Fibroblast of skin of abdomen (primary cell): ENCODE measurements at regions not wholly inside any gene's neighbourhood (a gene's known extent, or its start where the extent isn't known, plus 50 kb on each side); places are given as distances from the start of the nearest gene placed in this dataset.

Experiments
- DNase-seq: peaks from one replicate; pipeline ENCODE4 v3.0.0-alpha.2; 2013

- peak; percentile 17 for DNase-seq
Observed at GRCh38 chr5:4019009-4019769, 423.6 kb downstream of the IRX1 start.

GRCh38 chr5:4019841-4020240 lies 424.2 kb downstream of the IRX1 start:
- no peak for DNase-seq

DNA sequence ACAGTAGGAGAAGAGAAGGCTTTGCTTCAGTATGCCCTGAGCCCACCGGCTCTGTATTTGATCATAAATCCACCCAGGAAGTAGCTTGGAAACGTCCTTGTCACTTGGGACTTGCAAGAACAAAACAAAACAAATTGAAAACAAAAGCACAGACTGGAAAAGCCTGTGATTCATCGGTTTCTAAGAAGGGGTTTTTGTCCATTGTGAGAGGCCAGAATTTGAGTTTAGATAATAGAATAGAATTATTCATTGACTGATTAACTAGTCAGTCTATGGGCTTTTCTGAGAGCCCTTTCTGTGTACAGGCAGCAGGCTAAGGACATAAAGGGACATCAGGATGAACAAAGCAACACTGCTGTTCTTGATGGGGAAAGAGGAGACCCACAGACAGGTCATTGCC lies 424.8 kb downstream of the IRX1 start:
- DNase-seq: no peak

DNA sequence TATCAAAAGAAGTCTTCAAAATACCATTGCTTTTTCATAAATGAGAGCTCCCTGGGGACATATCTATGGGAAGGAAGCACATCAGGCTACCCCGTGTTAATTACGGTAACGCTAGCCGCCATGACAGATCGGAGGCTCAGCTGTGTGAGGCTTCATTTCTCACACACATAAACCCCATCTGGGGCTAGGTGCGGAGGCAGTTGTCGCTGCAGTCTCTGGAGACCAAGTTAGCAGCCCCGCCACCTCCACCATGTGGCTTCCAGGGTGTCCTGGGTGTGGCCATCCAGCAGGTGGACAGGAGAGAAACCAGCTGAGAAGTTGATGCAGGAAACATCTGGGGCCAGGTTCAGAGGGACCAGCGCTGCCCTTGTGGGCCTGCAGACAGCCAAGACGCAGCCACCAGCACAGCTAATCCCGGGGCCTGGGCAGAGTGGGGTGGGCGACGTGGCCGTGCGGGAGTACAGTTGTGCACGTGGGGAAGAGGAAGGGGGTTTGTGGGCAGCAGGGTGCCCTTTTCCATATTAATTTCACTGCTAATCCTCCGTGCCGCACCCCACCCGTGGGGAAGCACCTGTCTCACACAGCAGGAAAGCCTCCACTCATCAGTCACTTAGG lies 426.5 kb downstream of the IRX1 start:
- no peak for DNase-seq

GRCh38 chr5:4023091-4023752 lies 427.6 kb downstream of the IRX1 start:
- DNase-seq: no peak

DNA sequence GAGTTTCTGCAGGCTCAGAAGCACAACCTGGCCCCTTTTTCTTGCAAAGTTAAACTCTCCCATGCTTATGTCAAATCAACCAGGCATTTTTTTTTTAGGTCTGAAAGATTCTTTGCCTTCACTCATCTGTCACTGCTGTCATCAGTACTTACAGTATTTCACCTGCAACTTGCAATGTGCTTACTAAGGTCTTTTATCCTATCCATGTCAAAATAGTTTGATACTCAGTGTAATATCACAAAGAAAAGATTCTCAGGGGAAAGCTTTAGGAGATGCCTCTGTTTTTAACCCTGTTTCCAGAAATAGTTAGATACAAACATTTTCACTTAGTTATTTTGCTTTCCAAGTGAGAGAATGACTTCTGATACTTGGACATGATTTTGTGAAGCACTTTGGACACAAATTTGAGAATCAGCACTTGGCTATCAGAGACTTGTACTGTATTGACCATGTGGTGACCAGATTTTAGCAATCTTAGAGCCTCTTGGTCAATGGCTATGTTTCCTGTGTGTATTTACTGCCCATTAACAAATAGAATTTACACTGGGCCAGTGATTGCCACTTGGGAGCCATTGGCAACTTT lies 428.2 kb downstream of the IRX1 start:
- DNase-seq: no peak

- DNase-seq: peak; percentile 29
Observed at GRCh38 chr5:4027088-4027734, 431.6 kb downstream of the IRX1 start.

GRCh38 chr5:4028384-4028783 lies 432.8 kb downstream of the IRX1 start:
- DNase-seq: no peak

DNA sequence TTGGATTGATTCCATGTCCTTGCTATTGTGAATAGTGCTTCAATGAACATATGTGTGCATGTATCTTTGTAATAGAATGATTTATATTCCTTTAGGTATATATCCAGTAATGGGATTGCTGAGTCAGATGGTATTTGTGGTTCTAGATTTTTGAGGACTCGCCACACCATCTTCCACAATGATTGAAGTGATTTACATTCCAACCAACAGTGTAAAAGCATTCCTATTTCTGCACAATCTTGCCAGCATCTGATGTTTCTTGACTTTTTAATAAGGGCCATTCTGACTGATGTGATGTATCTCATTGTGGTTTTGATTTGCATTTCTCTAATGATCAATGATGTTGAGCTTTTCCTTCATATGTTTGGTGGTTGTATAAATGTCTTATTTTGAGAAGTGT lies 437.9 kb downstream of the IRX1 start:
- peak; percentile 38 for DNase-seq

GRCh38 chr5:4036861-4037260 lies 441.2 kb downstream of the IRX1 start:
- no peak for DNase-seq

GRCh38 chr5:4038994-4039393 lies 443.4 kb downstream of the IRX1 start:
- no peak for DNase-seq

- DNase-seq: no peak
Observed at GRCh38 chr5:4042311-4042710, 446.7 kb downstream of the IRX1 start.

- DNase-seq: no peak
Observed at GRCh38 chr5:4043135-4043534, 447.5 kb downstream of the IRX1 start.

DNA sequence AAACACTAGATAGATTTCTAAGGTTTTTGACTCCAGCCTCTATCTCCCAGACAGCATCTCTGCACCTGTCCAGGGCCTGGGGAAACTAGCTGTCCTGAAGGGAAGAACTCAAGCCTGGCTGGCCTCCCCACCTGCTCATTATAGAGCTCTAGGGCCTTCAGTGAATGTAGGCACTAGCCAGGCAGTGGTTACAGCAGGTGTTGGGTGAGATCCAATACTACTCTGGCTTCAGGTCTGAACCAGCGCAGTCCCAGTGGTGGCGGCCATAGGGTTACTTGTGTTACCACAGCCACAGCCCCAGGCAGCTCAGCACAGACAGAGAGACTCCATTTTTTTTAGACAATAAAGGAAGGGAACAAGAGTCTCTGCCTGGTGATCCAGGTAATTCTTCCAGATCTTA lies 449.2 kb downstream of the IRX1 start:
- DNase-seq: no peak

DNA sequence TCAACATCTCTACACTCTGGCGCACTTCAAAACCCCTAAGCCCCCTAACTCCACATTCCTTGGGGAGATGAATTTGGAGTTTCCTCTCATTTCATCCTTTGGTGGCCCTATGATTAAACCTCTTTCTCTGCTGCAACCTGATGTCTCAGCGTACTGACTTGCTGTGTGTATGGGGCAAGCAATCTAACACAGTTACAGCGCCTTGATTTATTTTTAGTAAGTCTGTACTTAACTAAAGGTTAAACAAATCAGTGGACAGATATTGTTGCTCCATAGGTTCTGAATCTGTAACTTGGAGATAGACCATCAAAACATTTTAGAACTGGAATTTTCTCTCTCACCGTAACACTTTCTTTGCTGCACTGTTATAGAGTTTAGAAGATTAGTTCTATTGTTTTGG lies 452.8 kb downstream of the IRX1 start:
- no peak for DNase-seq

GRCh38 chr5:4050203-4050602 lies 454.6 kb downstream of the IRX1 start:
- no peak for DNase-seq

- DNase-seq: no peak
Observed at GRCh38 chr5:4053136-4053535, 457.5 kb downstream of the IRX1 start.

GRCh38 chr5:4054092-4054491 lies 458.5 kb downstream of the IRX1 start:
- DNase-seq: no peak

GRCh38 chr5:4058899-4059298 lies 463.3 kb downstream of the IRX1 start:
- peak; percentile 55 for DNase-seq

DNA sequence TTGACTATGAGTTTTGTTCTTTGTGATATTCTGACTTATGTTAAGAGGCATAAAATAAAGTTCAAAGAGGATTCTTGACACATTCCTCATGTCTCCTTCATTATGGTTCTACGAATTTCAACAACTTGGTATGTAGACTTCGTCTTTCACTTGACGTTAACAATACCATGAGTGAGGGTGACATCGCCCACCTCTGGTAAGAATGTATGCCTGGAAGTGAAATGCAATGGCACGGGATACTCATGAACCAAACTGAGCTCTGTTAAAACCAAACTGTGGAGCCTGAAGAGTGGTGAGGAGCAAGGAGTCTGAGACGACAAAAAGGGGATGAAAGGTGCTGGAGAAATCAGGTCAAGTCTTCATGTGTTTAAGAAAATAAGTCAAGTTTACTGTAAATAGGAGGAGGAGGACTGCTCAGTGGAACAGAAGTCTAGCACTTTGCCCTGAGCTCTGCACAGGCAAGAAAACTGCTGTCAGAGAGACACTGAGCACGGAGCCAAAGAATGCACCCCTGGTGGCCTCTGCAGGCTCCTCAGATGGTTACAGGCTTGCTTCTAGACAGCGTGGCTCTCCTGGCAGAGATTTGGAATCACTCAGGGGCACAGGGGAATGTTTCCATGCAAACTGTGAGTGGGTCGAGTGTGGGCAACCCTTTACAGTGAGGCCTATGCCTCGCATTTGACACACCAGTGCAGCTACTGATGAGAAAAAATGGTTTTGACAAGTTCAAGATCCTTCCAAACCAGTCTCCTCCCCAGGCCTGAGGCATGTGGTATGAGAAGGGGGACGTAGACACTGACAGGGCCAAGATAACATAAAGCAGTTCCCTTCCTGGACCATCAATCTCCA lies 470.1 kb downstream of the IRX1 start:
- no peak for DNase-seq

GRCh38 chr5:4068171-4068570 lies 472.5 kb downstream of the IRX1 start:
- no peak for DNase-seq

DNA sequence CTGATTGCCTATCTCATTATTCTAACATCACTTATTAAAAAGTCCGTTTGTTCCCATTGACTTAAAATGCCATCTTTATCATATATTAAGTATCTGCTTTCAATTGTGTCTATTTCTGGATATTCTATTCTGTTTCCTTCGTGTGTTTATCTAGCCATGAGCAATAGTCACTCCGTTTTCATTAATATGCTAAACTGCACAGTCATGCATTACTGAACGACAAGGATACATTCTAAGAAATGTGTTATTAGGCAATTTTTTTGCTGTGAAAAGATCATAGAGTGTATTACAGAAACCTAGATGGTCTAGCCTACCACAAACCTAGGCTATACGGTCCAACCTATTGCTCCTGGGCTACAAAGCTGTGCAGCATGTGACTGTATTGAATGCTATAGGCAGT lies 482.9 kb downstream of the IRX1 start:
- DNase-seq: no peak
